Prostate gland (tissue), 2 donors: ENCODE measurements at regions not wholly inside any gene's neighbourhood (a gene's known extent, or its start where the extent isn't known, plus 50 kb on each side); places are given as distances from the start of the nearest gene placed in this dataset.

Source experiments
- DNase-seq: peaks from one replicate; pipeline ENCODE4 v3.0.0-alpha.2; 2019; ENCODE audit warnings: low spot score
- H3K27ac ChIP-seq, 2 donors: fragments of 200-600 bp; sonication (generic); 2 replicates each; pipeline ENCODE4 v1.5.1; 2017 to 2019
- H3K27me3 ChIP-seq: fragments of 200-600 bp; sonication (generic); replicated peaks from 2 replicates; pipeline ENCODE4 v1.5.1; 2019; ENCODE audit not compliant: insufficient read depth
- H3K36me3 ChIP-seq, 2 donors: fragments of 200-600 bp; sonication (generic); 1 replicate in 1 of 2; 2 replicates in 1 of 2; pipeline versions ENCODE4 v1.5.1 to v1.8.1; 2017 to 2019
- H3K4me1 ChIP-seq: fragments of 200-600 bp; sonication (generic); replicated peaks from 2 replicates; pipeline ENCODE4 v1.5.1; 2019
- H3K4me3 ChIP-seq, 2 donors: fragments of 200-600 bp; sonication (generic); 2 replicates each; pipeline ENCODE4 v1.5.1; 2017 to 2019
- H3K9me3 ChIP-seq: fragments of 200-600 bp; sonication (generic); 2 replicates; pipeline ENCODE4 v1.5.1; 2017
- CTCF ChIP-seq, 4 experiments: fragments of 200-600 bp in 2 of 4; fragments of 450-650 bp in 2 of 4; sonication (generic) in 2 of 4; IDR thresholded peaks; 1 replicate in 3 of 4; 2 replicates in 1 of 4; pipeline ENCODE4 v1.5.1; 2016 to 2019; ENCODE audit warnings: antibody characterized with exemption in 4 of 4, mild to moderate bottlenecking in 2 of 4, moderate library complexity in 2 of 4
- POLR2A ChIP-seq: fragments of 450-650 bp; IDR thresholded peaks from one replicate; pipeline ENCODE4 v1.6.1; 2016; ENCODE audit warnings: antibody characterized with exemption, mild to moderate bottlenecking
- POLR2AphosphoS5 ChIP-seq: sonication (generic); formaldehyde crosslinking; IDR thresholded peaks from one replicate; pipeline ENCODE4 v1.6.1; 2017; ENCODE audit warnings: antibody characterized with exemption
- WGBS: methylation state at CpG from one replicate; pipeline ENCODE4 v1.1.5; 2018; 5-methylcytosine and 5-hydroxymethylcytosine counted together
- intact Hi-C: fragments of 100-400 bp; cut with DNase I; formaldehyde crosslinking; loops from one replicate; pipeline ENCODE4 v1.14.2; 2022

GRCh38 chr3:141418751-141419150 lies 50.4 kb downstream of the ZBTB38 start:
- TF ChIP-seq POLR2AphosphoS5: peak; percentile 42
- no peak for TF ChIP-seq POLR2A
- H3K27ac ChIP-seq: peak overlapping the region; percentile 28 to 48
- H3K36me3 ChIP-seq: no peaks in the 10 kb centered on the region
- no peaks in the 10 kb centered on the region for H3K9me3 ChIP-seq
- WGBS: 67% methylated on average over 4 of the region's 4 CpGs
- H3K27me3 ChIP-seq: no peaks in the 10 kb centered on the region
- DNase-seq: no peak
- intact Hi-C loops: no loop called here
- peaks cover 3% of the 10 kb centered on the region for H3K4me1 ChIP-seq
- no peak overlapping the region for H3K4me3 ChIP-seq

- H3K36me3 ChIP-seq: no peaks in the 10 kb centered on the region
- WGBS: 84% methylated on average over 5 of the region's 5 CpGs
- peak overlapping the region in 1 of 2 donors; percentile 48 for H3K27ac ChIP-seq
- no peaks in the 10 kb centered on the region for H3K9me3 ChIP-seq
- intact Hi-C loops: no loop called here
- H3K4me1 ChIP-seq: no peaks in the 10 kb centered on the region
- DNase-seq: no peak
- TF ChIP-seq CTCF (IDR thresholded peaks at IDR 0.05): no peak
- H3K27me3 ChIP-seq: no peaks in the 10 kb centered on the region
- H3K4me3 ChIP-seq: no peak overlapping the region
Observed at GRCh38 chr3:141419946-141420345, 51.6 kb downstream of the ZBTB38 start.

GRCh38 chr3:141421186-141421585 lies 52.9 kb downstream of the ZBTB38 start:
- H3K27me3 ChIP-seq: no peaks in the 10 kb centered on the region
- TF ChIP-seq CTCF (IDR thresholded peaks at IDR 0.05) (no peak), POLR2AphosphoS5 (no peak), POLR2A (no peak)
- H3K9me3 ChIP-seq: no peaks in the 10 kb centered on the region
- peak overlapping the region in 1 of 2 donors; percentile 18 for H3K27ac ChIP-seq
- DNase-seq: no peak
- peaks cover 9% of the 10 kb centered on the region for H3K4me1 ChIP-seq
- 95% methylated on average over 2 of the region's 2 CpGs for WGBS
- no peaks in the 10 kb centered on the region for H3K36me3 ChIP-seq
- intact Hi-C loops: no loop called here
- no peak overlapping the region for H3K4me3 ChIP-seq

- WGBS: 83% methylated on average over 5 of the region's 5 CpGs
- Histone ChIP-seq H3K27ac (peak overlapping the region in 1 of 2 donors; percentile 18), H3K36me3 (no peaks in the 10 kb centered on the region), H3K9me3 (no peaks in the 10 kb centered on the region), H3K4me3 (no peak overlapping the region), H3K27me3 (no peaks in the 10 kb centered on the region), H3K4me1 (peaks cover 14% of the 10 kb centered on the region)
- DNase-seq: no peak
- TF ChIP-seq CTCF (IDR thresholded peaks at IDR 0.05) (no peak), POLR2A (no peak), POLR2AphosphoS5 (no peak)
- intact Hi-C loops: no loop called here
Observed at GRCh38 chr3:141421639-141422319, 53.5 kb downstream of the ZBTB38 start.

GRCh38 chr3:141422961-141423582 lies 54.8 kb downstream of the ZBTB38 start:
- Histone ChIP-seq H3K27me3 (no peaks in the 10 kb centered on the region), H3K4me1 (peaks cover 21% of the 10 kb centered on the region), H3K4me3 (no peak overlapping the region), H3K36me3 (no peaks in the 10 kb centered on the region), H3K27ac (no peak overlapping the region), H3K9me3 (no peaks in the 10 kb centered on the region)
- intact Hi-C loops: no loop called here
- TF ChIP-seq POLR2AphosphoS5 (no peak), POLR2A (no peak), CTCF (IDR thresholded peaks at IDR 0.05) (no peak)
- 79% methylated on average over 6 of the region's 6 CpGs for WGBS
- no peak for DNase-seq
